ENCODE measurements at regions not wholly inside any gene's neighbourhood (a gene's known extent, or its start where the extent isn't known, plus 50 kb on each side); places are given as distances from the start of the nearest gene placed in this dataset.

DNA sequence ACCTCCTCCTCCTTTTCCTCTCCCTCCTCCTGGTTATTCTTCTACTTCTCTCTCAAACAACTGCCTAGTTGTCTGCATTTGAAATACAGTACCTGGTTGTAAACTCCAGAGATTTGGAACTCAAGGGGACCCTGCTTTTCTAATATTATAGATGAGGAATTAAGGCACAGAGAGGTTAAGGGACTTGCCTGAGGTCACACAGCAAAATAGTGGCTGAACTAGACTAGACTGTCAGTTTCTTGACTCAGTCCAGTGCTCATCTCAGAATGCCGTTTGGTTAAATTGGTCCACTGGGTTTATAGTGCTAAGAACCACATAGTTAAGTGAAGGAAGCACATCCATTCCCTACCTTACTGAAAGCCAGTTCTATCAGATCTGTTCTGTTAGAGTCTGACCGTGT is 105.9 kb upstream of the VASH1 start:
- TF ChIP-seq, protein P1, sequence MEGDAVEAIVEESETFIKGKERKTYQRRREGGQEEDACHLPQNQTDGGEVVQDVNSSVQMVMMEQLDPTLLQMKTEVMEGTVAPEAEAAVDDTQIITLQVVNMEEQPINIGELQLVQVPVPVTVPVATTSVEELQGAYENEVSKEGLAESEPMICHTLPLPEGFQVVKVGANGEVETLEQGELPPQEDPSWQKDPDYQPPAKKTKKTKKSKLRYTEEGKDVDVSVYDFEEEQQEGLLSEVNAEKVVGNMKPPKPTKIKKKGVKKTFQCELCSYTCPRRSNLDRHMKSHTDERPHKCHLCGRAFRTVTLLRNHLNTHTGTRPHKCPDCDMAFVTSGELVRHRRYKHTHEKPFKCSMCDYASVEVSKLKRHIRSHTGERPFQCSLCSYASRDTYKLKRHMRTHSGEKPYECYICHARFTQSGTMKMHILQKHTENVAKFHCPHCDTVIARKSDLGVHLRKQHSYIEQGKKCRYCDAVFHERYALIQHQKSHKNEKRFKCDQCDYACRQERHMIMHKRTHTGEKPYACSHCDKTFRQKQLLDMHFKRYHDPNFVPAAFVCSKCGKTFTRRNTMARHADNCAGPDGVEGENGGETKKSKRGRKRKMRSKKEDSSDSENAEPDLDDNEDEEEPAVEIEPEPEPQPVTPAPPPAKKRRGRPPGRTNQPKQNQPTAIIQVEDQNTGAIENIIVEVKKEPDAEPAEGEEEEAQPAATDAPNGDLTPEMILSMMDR (IDR thresholded peaks at IDR 0.05; ENCODE audit: unreplicated experiment), result no peak
- H3K4me1 Mint-ChIP-seq (ENCODE audit: unreplicated experiment), result peaks cover 10% of the 10 kb centered on the region
- H3K36me3 Mint-ChIP-seq (ENCODE audit: low read depth, unreplicated experiment), result no peaks in the 10 kb centered on the region
- H3K9me3 Mint-ChIP-seq (ENCODE audit: unreplicated experiment), result no peaks in the 10 kb centered on the region
- H3K4me3 Mint-ChIP-seq (ENCODE audit: unreplicated experiment), result no peak overlapping the region
- H3K27me3 Mint-ChIP-seq (ENCODE audit: unreplicated experiment), result no peaks in the 10 kb centered on the region
- H3K27ac Mint-ChIP-seq (ENCODE audit: unreplicated experiment), result no peak overlapping the region
- no peak for DNase-seq (ENCODE audit: low spot score)

DNA sequence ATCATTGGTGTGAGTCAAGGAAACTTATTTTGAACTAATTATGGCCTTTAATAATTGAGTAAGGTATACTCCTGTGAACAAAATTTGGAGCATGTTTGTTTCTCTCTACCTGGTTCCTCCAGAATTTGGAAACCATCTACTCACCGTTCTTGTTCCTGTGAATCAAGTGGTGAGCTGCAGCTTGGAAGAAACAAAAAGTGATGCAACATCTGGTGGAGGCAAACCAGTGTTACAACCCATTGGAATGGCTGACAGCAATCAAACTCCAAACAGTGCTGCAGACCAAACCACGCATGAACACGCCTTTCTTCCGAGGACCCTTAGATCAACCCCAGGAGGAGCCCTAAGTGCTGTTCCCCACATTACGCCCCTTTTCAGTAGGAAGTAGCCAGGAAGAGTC is 104.7 kb upstream of the VASH1 start:
- H3K4me3 Mint-ChIP-seq (ENCODE audit: unreplicated experiment), result no peak overlapping the region
- DNase-seq (ENCODE audit: low spot score), result no peak
- no peaks in the 10 kb centered on the region for H3K36me3 Mint-ChIP-seq (ENCODE audit: low read depth, unreplicated experiment)
- H3K9me3 Mint-ChIP-seq (ENCODE audit: unreplicated experiment), result no peaks in the 10 kb centered on the region
- TF ChIP-seq, protein P1 (IDR thresholded peaks at IDR 0.05; ENCODE audit: unreplicated experiment), result no peak
- H3K4me1 Mint-ChIP-seq (ENCODE audit: unreplicated experiment), result peaks cover 9% of the 10 kb centered on the region
- no peaks in the 10 kb centered on the region for H3K27me3 Mint-ChIP-seq (ENCODE audit: unreplicated experiment)
- H3K27ac Mint-ChIP-seq (ENCODE audit: unreplicated experiment), result no peak overlapping the region

DNA sequence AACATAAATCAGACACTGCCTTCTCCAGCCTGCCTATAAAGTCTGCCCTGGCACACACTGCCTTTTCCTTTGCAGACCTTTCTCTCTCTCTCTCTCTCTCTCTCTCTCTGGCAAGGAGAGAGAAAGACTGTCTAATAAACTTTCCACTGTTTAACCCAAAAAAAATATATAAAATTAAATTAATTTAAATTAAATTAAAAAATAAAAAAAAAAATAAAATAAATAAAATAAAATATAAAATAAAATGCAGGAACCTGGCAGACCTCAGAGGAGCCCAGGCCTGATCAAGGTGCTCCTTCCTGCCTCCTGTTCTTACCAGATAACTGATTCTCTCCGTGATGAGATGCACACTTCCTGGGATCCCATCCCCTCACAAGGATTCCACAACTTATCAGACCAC is 103.9 kb upstream of the VASH1 start:
- DNase-seq (ENCODE audit: low spot score), result no peak
- Mint-ChIP-seq H3K27me3 (ENCODE audit: unreplicated experiment) (peaks cover 2% of the 10 kb centered on the region), H3K4me3 (ENCODE audit: unreplicated experiment) (no peak overlapping the region), H3K4me1 (ENCODE audit: unreplicated experiment) (peaks cover 1% of the 10 kb centered on the region), H3K27ac (ENCODE audit: unreplicated experiment) (no peak overlapping the region), H3K36me3 (ENCODE audit: low read depth, unreplicated experiment) (peaks cover 3% of the 10 kb centered on the region), H3K9me3 (ENCODE audit: unreplicated experiment) (no peaks in the 10 kb centered on the region)
- TF ChIP-seq, protein P1 (IDR thresholded peaks at IDR 0.05; ENCODE audit: unreplicated experiment), result no peak

DNA sequence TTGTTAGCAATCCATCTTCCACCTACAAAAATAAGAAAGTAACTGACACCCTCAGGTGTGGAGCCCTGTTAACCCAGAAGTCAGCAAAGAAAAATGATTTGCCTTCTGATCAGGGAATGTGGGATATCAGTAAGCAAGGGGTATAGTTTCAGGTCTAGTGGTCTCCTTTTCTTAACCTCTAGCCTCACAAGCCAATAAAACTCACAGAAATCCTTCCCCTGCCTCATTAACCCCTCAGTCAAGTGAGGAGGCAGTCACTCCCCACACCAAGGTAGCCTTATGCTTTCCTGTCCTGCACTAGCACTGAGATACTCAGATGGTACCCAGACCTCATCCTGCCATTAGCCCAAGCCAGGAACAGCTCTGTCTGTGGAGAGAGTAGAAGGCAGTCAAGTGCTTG is 103.4 kb upstream of the VASH1 start:
- H3K9me3 Mint-ChIP-seq (ENCODE audit: unreplicated experiment), result no peaks in the 10 kb centered on the region
- H3K4me1 Mint-ChIP-seq (ENCODE audit: unreplicated experiment), result no peaks in the 10 kb centered on the region
- TF ChIP-seq, protein P1 (IDR thresholded peaks at IDR 0.05; ENCODE audit: unreplicated experiment), result no peak
- no peak overlapping the region for H3K4me3 Mint-ChIP-seq (ENCODE audit: unreplicated experiment)
- DNase-seq (ENCODE audit: low spot score), result no peak
- H3K27ac Mint-ChIP-seq (ENCODE audit: unreplicated experiment), result no peak overlapping the region
- H3K27me3 Mint-ChIP-seq (ENCODE audit: unreplicated experiment), result peaks cover 2% of the 10 kb centered on the region
- peaks cover 3% of the 10 kb centered on the region for H3K36me3 Mint-ChIP-seq (ENCODE audit: low read depth, unreplicated experiment)

DNA sequence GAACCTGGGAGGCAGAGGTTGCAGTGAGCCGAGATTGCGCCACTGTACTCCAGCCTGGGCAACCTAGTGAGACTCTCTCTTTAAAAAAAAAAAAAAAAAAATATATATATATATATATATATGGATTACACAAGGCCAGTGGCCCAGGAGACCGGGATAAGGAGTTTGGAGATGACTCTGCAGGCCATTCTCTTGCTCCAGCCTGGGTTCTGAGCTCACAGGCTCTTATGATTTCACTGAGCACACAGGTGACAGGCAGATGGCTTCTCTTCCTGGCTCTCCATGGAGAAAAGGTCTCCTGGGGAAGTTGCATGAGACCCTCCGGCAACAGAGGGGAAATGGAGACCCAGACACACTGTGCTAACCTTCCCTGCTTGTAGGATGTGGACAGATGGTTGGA is 98.7 kb upstream of the VASH1 start:
- Mint-ChIP-seq H3K9me3 (ENCODE audit: unreplicated experiment) (no peaks in the 10 kb centered on the region), H3K36me3 (ENCODE audit: low read depth, unreplicated experiment) (peaks cover 3% of the 10 kb centered on the region), H3K27me3 (ENCODE audit: unreplicated experiment) (peaks cover 2% of the 10 kb centered on the region), H3K4me1 (ENCODE audit: unreplicated experiment) (no peaks in the 10 kb centered on the region), H3K4me3 (ENCODE audit: unreplicated experiment) (no peak overlapping the region), H3K27ac (ENCODE audit: unreplicated experiment) (no peak overlapping the region)
- TF ChIP-seq, protein P1 (IDR thresholded peaks at IDR 0.05; ENCODE audit: unreplicated experiment), result no peak
- no peak for DNase-seq (ENCODE audit: low spot score)

Measured in endothelial cell (in vitro differentiated cells).